OCI-LY7 (cell line): ENCODE measurements at regions not wholly inside any gene's neighbourhood (a gene's known extent, or its start where the extent isn't known, plus 50 kb on each side); places are given as distances from the start of the nearest gene placed in this dataset.

Source experiments
- EZH2phosphoT487 ChIP-seq: fragments of 200-600 bp; sonication (generic); IDR thresholded peaks from 2 replicates; pipeline ENCODE4 v1.6.1; 2018; ENCODE audit warnings: low read depth, borderline replicate concordance, mild to moderate bottlenecking, mixed run types, antibody characterized with exemption, low read length, moderate library complexity, mixed read lengths
- TF ChIP-seq, protein P1 (sequence below): fragments of 200-600 bp; sonication (generic); conservative IDR thresholded peaks from 2 replicates; pipeline ENCODE4 v1.5.1; 2014; ENCODE audit warnings: mild to moderate bottlenecking, antibody characterized with exemption, low read length, moderate library complexity, mixed read lengths

- TF ChIP-seq, protein P1, sequence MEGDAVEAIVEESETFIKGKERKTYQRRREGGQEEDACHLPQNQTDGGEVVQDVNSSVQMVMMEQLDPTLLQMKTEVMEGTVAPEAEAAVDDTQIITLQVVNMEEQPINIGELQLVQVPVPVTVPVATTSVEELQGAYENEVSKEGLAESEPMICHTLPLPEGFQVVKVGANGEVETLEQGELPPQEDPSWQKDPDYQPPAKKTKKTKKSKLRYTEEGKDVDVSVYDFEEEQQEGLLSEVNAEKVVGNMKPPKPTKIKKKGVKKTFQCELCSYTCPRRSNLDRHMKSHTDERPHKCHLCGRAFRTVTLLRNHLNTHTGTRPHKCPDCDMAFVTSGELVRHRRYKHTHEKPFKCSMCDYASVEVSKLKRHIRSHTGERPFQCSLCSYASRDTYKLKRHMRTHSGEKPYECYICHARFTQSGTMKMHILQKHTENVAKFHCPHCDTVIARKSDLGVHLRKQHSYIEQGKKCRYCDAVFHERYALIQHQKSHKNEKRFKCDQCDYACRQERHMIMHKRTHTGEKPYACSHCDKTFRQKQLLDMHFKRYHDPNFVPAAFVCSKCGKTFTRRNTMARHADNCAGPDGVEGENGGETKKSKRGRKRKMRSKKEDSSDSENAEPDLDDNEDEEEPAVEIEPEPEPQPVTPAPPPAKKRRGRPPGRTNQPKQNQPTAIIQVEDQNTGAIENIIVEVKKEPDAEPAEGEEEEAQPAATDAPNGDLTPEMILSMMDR = no peak
- TF ChIP-seq EZH2phosphoT487 = no peak
These were observed 593.5 kb downstream of the BCOR start for GRCh38 chrX:39504227-39504626.
